HepG2 (cell line): ENCODE measurements at regions not wholly inside any gene's neighbourhood (a gene's known extent, or its start where the extent isn't known, plus 50 kb on each side); places are given as distances from the start of the nearest gene placed in this dataset.

ENCODE experiments used
- CAMTA2 ChIP-seq: sonication (generic); formaldehyde crosslinking; IDR thresholded peaks from 2 replicates; pipeline ENCODE4 v1.4.0; 2020; ENCODE audit warnings: mild to moderate bottlenecking, missing genetic modification reagents, borderline replicate concordance
- CBX2 ChIP-seq, 2 experiments: fragments of 200-600 bp in 1 of 2; sonication (generic); formaldehyde crosslinking in 1 of 2; IDR thresholded peaks; 2 replicates each; pipeline versions ENCODE4 v1.7.0 to v1.8.1; 2018 to 2022; ENCODE audit warnings: low read depth in 2 of 2, low read length in 1 of 2, mild to moderate bottlenecking in 1 of 2, missing genetic modification reagents in 1 of 2
- MYC ChIP-seq: sonication (generic); formaldehyde crosslinking; IDR thresholded peaks from 2 replicates; pipeline ENCODE4 v1.9.0; 2021; ENCODE audit warnings: missing genetic modification reagents, borderline replicate concordance
- NFIB ChIP-seq: sonication (generic); formaldehyde crosslinking; IDR thresholded peaks from 2 replicates; pipeline ENCODE4 v1.9.0; 2021; ENCODE audit warnings: missing genetic modification reagents, mild to moderate bottlenecking, borderline replicate concordance
- POLR2A ChIP-seq, 2 experiments: IDR thresholded peaks; 2 replicates each; pipeline ENCODE4 v1.6.1; 2011; ENCODE audit warnings: low read depth in 2 of 2, low read length in 2 of 2, mild to moderate bottlenecking in 1 of 2, moderate library complexity in 1 of 2; ENCODE audit not compliant: insufficient read depth in 1 of 2
- SUZ12 ChIP-seq: fragments of 150-350 bp; IDR thresholded peaks from 2 replicates; pipeline ENCODE4 v1.6.1; 2014; ENCODE audit warnings: low read depth, low read length
- TAF1 ChIP-seq: sonication (generic); formaldehyde crosslinking; IDR thresholded peaks from 2 replicates; pipeline ENCODE4 v1.4.0; 2020; ENCODE audit warnings: missing genetic modification reagents
- ZNF446 ChIP-seq: sonication (generic); formaldehyde crosslinking; IDR thresholded peaks from 2 replicates; pipeline ENCODE4 v1.5.0; 2020; ENCODE audit warnings: mild to moderate bottlenecking, missing genetic modification reagents
- ZNF772 ChIP-seq: sonication (generic); formaldehyde crosslinking; IDR thresholded peaks from 2 replicates; pipeline ENCODE4 v1.5.0; 2020; ENCODE audit warnings: mild to moderate bottlenecking, missing genetic modification reagents
- TF ChIP-seq, protein P1 (sequence below): sonication (generic); formaldehyde crosslinking; IDR thresholded peaks from 2 replicates; pipeline ENCODE4 v1.8.1; 2023; ENCODE audit warnings: mild to moderate bottlenecking, moderate library complexity, missing genetic modification reagents

DNA sequence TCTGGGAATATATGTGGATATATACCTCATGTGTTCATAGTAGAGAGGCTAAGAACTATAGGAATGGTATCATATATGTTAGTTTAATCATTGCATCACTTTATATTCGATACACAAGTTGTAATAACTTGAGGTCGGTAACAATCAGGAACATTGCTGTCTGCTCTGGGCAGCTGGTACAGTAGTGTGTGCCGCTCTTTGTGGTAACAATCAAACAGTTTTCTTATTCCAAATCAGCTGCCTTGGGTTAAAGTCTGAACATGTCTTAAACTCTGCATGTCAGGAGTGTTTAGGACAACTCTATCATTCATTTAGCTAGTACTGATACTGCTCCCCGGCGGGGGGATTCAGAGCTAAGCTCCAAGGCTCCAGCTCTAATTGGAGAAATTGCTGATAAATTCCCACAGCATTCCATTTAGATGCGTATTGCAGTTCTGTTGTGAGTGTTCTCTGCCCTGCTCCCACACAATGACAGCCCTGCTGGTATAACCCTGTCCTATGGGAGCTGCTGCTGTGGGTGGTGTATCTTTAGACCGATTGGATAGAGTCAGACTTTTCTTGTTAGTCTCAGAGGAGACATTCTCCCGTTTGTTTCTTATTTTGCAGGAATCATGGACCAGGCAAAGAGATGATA lies 707.5 kb upstream of the FZD8 start:
- TF ChIP-seq MYC (CRISPR knock-in tag) (no peak), TAF1 (CRISPR knock-in tag) (no peak), CAMTA2 (CRISPR knock-in tag) (no peak), SUZ12 (no peak), ZNF446 (no peak), POLR2A (IDR thresholded peaks at IDR 0.05; ENCODE audit: insufficient read depth in 1 of 2, low read depth in 2 of 2, low read length in 2 of 2) (no peak), ZNF772 (no peak), NFIB (CRISPR knock-in tag) (no peak), CBX2 (IDR thresholded peaks at IDR 0.05; ENCODE audit: low read depth, low read length) (no peak), CBX2 (CRISPR knock-in tag; IDR thresholded peaks at IDR 0.05; ENCODE audit: low read depth) (no peak)
- TF ChIP-seq, protein P1, sequence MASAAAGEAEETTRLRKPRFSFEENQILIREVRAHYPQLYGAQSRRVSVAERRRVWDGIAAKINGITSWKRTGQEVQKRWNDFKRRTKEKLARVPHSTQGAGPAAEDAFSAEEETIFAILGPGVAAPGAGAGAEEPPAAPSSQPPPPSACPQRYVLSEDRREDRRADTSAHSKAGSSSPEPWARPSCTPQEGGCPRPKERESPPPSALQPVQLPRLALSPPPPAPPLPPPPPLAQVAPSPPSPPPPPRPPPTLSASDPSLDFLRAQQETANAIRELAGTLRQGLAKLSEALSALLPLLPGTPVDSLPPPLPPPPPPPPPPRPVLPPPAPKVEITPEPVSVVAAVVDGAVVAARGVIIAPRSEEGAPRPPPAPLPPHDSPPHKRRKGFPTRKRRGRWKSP (CRISPR knock-in tag): no peak
